Keratinocyte (primary cell): ENCODE measurements at regions not wholly inside any gene's neighbourhood (a gene's known extent, or its start where the extent isn't known, plus 50 kb on each side); places are given as distances from the start of the nearest gene placed in this dataset.

Experiments
- EZH2 ChIP-seq: IDR thresholded peaks from one replicate; pipeline ENCODE4 v1.6.1; 2012; ENCODE audit warnings: inconsistent platforms, mild to moderate bottlenecking, low read length, moderate library complexity
- TF ChIP-seq, protein P1 (sequence below), 3 experiments: IDR thresholded peaks in 1 of 3; conservative IDR thresholded peaks in 1 of 3; optimal IDR thresholded peaks in 1 of 3; 2 replicates in 2 of 3; 3 replicates in 1 of 3; pipeline versions ENCODE3 to v1.5.1; 2011; ENCODE audit warnings: low read length in 3 of 3, mild to moderate bottlenecking in 3 of 3, moderate library complexity in 2 of 3, control low read depth in 1 of 3, inconsistent platforms in 1 of 3; ENCODE audit not compliant: insufficient read depth in 2 of 3; ENCODE audit errors: extremely low read depth in 1 of 3

DNA sequence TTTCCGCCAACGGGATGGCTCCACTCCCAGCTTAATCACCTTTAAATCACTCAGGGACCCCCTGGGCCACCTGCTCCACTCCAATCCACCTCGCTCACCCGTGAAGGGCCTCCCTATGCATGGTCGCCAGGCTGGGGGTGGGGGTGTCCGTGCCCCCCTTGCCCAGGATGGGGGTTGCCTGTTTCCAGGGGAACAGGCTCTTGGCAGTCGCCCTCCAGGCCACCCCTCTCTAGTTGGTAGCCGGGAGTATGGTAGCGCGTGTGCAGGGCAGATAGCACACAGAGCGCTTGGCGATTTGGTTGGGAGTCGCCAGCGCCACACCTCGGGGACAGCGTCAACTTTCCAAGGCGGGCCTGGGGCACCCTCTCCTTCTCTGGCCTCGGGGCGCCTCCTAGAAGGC lies 134.9 kb upstream of the ZNF92 start:
- TF ChIP-seq, protein P1, sequence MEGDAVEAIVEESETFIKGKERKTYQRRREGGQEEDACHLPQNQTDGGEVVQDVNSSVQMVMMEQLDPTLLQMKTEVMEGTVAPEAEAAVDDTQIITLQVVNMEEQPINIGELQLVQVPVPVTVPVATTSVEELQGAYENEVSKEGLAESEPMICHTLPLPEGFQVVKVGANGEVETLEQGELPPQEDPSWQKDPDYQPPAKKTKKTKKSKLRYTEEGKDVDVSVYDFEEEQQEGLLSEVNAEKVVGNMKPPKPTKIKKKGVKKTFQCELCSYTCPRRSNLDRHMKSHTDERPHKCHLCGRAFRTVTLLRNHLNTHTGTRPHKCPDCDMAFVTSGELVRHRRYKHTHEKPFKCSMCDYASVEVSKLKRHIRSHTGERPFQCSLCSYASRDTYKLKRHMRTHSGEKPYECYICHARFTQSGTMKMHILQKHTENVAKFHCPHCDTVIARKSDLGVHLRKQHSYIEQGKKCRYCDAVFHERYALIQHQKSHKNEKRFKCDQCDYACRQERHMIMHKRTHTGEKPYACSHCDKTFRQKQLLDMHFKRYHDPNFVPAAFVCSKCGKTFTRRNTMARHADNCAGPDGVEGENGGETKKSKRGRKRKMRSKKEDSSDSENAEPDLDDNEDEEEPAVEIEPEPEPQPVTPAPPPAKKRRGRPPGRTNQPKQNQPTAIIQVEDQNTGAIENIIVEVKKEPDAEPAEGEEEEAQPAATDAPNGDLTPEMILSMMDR (optimal IDR thresholded peaks at IDR 0.05 in 1 of 3, IDR thresholded peaks at IDR 0.05 in 1 of 3, conservative IDR thresholded peaks at IDR 0.05 in 1 of 3; ENCODE audit: extremely low read depth in 1 of 3, insufficient read depth in 2 of 3, low read length in 3 of 3), result no peak
- TF ChIP-seq EZH2, result no peak
